ENCODE measurements at regions not wholly inside any gene's neighbourhood (a gene's known extent, or its start where the extent isn't known, plus 50 kb on each side); places are given as distances from the start of the nearest gene placed in this dataset.

GRCh38 chr11:26835611-26836010, 113.8 kb upstream of the SLC5A12 start:
- DNase-seq (ENCODE audit: extremely low spot score) = no peak
- TF ChIP-seq SP1 (IDR thresholded peaks at IDR 0.05) = no peak
- no peak for TF ChIP-seq BHLHE40 (IDR thresholded peaks at IDR 0.05; ENCODE audit: borderline replicate concordance)
- no peak for TF ChIP-seq ZNF384 (IDR thresholded peaks at IDR 0.05)
- TF ChIP-seq NFRKB (IDR thresholded peaks at IDR 0.05) = no peak
- TF ChIP-seq LEF1 (IDR thresholded peaks at IDR 0.05; ENCODE audit: borderline replicate concordance) = no peak
- no peak for TF ChIP-seq TARDBP (IDR thresholded peaks at IDR 0.05)
- no peak for TF ChIP-seq ELF4 (IDR thresholded peaks at IDR 0.05)
- TF ChIP-seq SUZ12 (IDR thresholded peaks at IDR 0.05) = no peak
- TF ChIP-seq FOXM1 (IDR thresholded peaks at IDR 0.05; ENCODE audit: borderline replicate concordance) = no peak
- TF ChIP-seq ARNT (IDR thresholded peaks at IDR 0.05) = no peak
- no peak for TF ChIP-seq FOXK2 (IDR thresholded peaks at IDR 0.05)
- no peak for TF ChIP-seq L3MBTL2 (conservative IDR thresholded peaks at IDR 0.05)
- TF ChIP-seq FOXA1 (IDR thresholded peaks at IDR 0.05) = no peak
- no peak for TF ChIP-seq PKNOX1 (IDR thresholded peaks at IDR 0.05)
- CTCF ChIA-PET = no interaction called here
- POLR2A ChIA-PET = no interaction called here

- ChIA-PET CTCF (no interaction called here), POLR2A (no interaction called here)
- no peak for DNase-seq (ENCODE audit: extremely low spot score)
- TF ChIP-seq HDGF (IDR thresholded peaks at IDR 0.05; ENCODE audit: borderline replicate concordance) (no peak), CTBP1 (IDR thresholded peaks at IDR 0.05; ENCODE audit: borderline replicate concordance) (no peak), ZNF384 (IDR thresholded peaks at IDR 0.05) (no peak), FOXM1 (IDR thresholded peaks at IDR 0.05; ENCODE audit: borderline replicate concordance) (no peak), NFRKB (IDR thresholded peaks at IDR 0.05) (no peak), FOXA1 (IDR thresholded peaks at IDR 0.05) (no peak), ELF4 (IDR thresholded peaks at IDR 0.05) (no peak), L3MBTL2 (conservative IDR thresholded peaks at IDR 0.05) (no peak), LEF1 (IDR thresholded peaks at IDR 0.05; ENCODE audit: borderline replicate concordance) (no peak), ARNT (IDR thresholded peaks at IDR 0.05) (no peak), BHLHE40 (IDR thresholded peaks at IDR 0.05; ENCODE audit: borderline replicate concordance) (no peak), SP1 (IDR thresholded peaks at IDR 0.05) (no peak), PKNOX1 (IDR thresholded peaks at IDR 0.05) (no peak), SUZ12 (IDR thresholded peaks at IDR 0.05) (no peak), FOXK2 (IDR thresholded peaks at IDR 0.05) (no peak), TARDBP (IDR thresholded peaks at IDR 0.05) (no peak)
Measured at GRCh38 chr11:26837154-26837553, 115.3 kb upstream of the SLC5A12 start.

- CTCF ChIA-PET = no interaction called here
- POLR2A ChIA-PET = no interaction called here
- TF ChIP-seq ELF4 (IDR thresholded peaks at IDR 0.05) = no peak
- TF ChIP-seq LEF1 (IDR thresholded peaks at IDR 0.05; ENCODE audit: borderline replicate concordance) = no peak
- no peak for DNase-seq (ENCODE audit: extremely low spot score)
Measured at GRCh38 chr11:26839911-26840698, 118.2 kb upstream of the SLC5A12 start.

GRCh38 chr11:26841818-26842473, 120.1 kb upstream of the SLC5A12 start:
- TF ChIP-seq FOXA1 (IDR thresholded peaks at IDR 0.05) = no peak
- no peak for TF ChIP-seq L3MBTL2 (conservative IDR thresholded peaks at IDR 0.05)
- TF ChIP-seq HDGF (IDR thresholded peaks at IDR 0.05; ENCODE audit: borderline replicate concordance) = no peak
- no peak for TF ChIP-seq SUZ12 (IDR thresholded peaks at IDR 0.05)
- TF ChIP-seq SP1 (IDR thresholded peaks at IDR 0.05) = no peak
- no peak for TF ChIP-seq ELF4 (IDR thresholded peaks at IDR 0.05)
- no peak for TF ChIP-seq LEF1 (IDR thresholded peaks at IDR 0.05; ENCODE audit: borderline replicate concordance)
- no peak for TF ChIP-seq TARDBP (IDR thresholded peaks at IDR 0.05)
- POLR2A ChIA-PET = no interaction called here
- CTCF ChIA-PET = interaction anchor here (0.7 kb wide), 1 partner anchor 183 kb away, joined by 9 read pairs; no protein-coding TSS in a partner anchor
- no peak for DNase-seq (ENCODE audit: extremely low spot score)

GRCh38 chr11:26842478-26843282, 120.8 kb upstream of the SLC5A12 start:
- TF ChIP-seq NFRKB (IDR thresholded peaks at IDR 0.05) (no peak), TARDBP (IDR thresholded peaks at IDR 0.05) (no peak), CTBP1 (IDR thresholded peaks at IDR 0.05; ENCODE audit: borderline replicate concordance) (no peak), HDGF (IDR thresholded peaks at IDR 0.05; ENCODE audit: borderline replicate concordance) (no peak), BHLHE40 (IDR thresholded peaks at IDR 0.05; ENCODE audit: borderline replicate concordance) (no peak), LEF1 (IDR thresholded peaks at IDR 0.05; ENCODE audit: borderline replicate concordance) (no peak), ELF4 (IDR thresholded peaks at IDR 0.05) (no peak), ARNT (IDR thresholded peaks at IDR 0.05) (no peak), SUZ12 (IDR thresholded peaks at IDR 0.05) (no peak)
- CTCF ChIA-PET = interaction anchor here (0.7 kb wide), 1 partner anchor 182 kb away, joined by 9 read pairs; no protein-coding TSS in a partner anchor
- no peak for DNase-seq (ENCODE audit: extremely low spot score)
- POLR2A ChIA-PET = no interaction called here

- DNase-seq (ENCODE audit: extremely low spot score) = no peak
- TF ChIP-seq FOXA1 (IDR thresholded peaks at IDR 0.05) = no peak
- no peak for TF ChIP-seq ZNF384 (IDR thresholded peaks at IDR 0.05)
- TF ChIP-seq BHLHE40 (IDR thresholded peaks at IDR 0.05; ENCODE audit: borderline replicate concordance) = no peak
- no peak for TF ChIP-seq LEF1 (IDR thresholded peaks at IDR 0.05; ENCODE audit: borderline replicate concordance)
- no peak for TF ChIP-seq CTBP1 (IDR thresholded peaks at IDR 0.05; ENCODE audit: borderline replicate concordance)
- ChIA-PET POLR2A (no interaction called here), CTCF (no interaction called here)
Measured at GRCh38 chr11:26843539-26843938, 121.7 kb upstream of the SLC5A12 start.
